GM18868 (cell line): ENCODE measurements at regions not wholly inside any gene's neighbourhood (a gene's known extent, or its start where the extent isn't known, plus 50 kb on each side); places are given as distances from the start of the nearest gene placed in this dataset.
"Not testable (repeated sequence)": the region's sequence is repeated elsewhere in the genome, so short reads cannot be mapped to it uniquely, and the experiment has no call there.

Experiments
- ATAC-seq: cut with Tn5 transposase; IDR thresholded peaks from one replicate; pipeline ENCODE4 v1.9.1; 2021; ENCODE audit warnings: mild to moderate bottlenecking, moderate library complexity; ENCODE audit not compliant: unreplicated experiment

- ATAC-seq, result no peak
Observed at GRCh38 chr11:38182126-38182866, 1584.3 kb upstream of the RAG2 start.

DNA sequence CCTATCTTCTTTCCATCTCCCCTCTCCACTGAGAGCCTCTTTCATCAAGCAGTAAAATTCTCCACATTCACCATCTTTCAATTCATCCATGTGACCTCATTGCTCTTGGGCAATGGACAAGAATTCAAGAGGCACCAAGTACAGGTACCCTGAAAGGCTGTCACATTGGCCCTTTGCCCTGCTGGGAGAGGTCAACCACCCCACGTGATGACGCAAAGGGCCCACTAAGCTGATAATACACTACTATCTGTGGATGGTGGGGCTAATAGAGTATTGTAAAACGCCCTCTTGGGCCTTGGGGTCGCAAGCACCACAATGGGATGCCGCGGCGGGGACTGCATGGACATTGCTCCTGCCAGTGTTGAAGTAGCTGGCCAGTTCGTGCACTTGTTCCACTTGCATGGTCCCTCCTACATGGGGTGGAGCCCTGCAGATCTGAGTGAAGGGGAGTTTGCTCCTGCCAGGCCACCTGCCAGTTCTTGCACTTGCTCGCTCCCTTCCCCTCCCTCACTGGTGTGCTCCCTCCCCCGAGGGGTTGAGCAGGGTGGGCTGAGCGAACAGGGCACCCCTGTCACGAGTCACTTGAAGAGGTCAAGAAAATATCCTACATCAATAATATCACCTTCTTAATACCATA lies 1578.8 kb upstream of the RAG2 start:
- no peak for ATAC-seq

DNA sequence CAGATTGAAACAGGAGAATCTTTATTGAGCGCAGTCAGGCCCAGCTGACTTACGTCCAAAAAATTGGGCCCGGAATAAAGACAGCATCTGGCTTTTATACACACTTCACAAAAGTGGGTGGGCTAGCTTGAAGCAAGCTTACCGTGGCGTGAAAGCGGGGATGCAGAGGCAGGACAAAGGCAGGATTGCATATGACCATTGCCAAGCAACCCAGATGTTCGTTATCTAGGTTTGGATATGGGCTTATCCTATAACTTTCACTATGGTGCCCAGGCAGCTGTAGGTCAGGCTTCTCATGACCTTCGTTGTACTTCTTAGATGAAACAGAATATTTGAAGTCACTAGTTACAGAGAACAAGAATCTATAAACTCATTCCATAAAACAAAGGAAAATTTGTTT lies 1575.6 kb upstream of the RAG2 start:
- no peak for ATAC-seq

GRCh38 chr11:38169286-38169685 lies 1571.2 kb upstream of the RAG2 start:
- ATAC-seq, result no peak

GRCh38 chr11:38163526-38163925 lies 1565.5 kb upstream of the RAG2 start:
- ATAC-seq, result no peak

GRCh38 chr11:38160433-38160832 lies 1562.4 kb upstream of the RAG2 start:
- ATAC-seq, result no peak

- ATAC-seq, result no peak
Observed at GRCh38 chr11:38159038-38159437, 1561.0 kb upstream of the RAG2 start.

DNA sequence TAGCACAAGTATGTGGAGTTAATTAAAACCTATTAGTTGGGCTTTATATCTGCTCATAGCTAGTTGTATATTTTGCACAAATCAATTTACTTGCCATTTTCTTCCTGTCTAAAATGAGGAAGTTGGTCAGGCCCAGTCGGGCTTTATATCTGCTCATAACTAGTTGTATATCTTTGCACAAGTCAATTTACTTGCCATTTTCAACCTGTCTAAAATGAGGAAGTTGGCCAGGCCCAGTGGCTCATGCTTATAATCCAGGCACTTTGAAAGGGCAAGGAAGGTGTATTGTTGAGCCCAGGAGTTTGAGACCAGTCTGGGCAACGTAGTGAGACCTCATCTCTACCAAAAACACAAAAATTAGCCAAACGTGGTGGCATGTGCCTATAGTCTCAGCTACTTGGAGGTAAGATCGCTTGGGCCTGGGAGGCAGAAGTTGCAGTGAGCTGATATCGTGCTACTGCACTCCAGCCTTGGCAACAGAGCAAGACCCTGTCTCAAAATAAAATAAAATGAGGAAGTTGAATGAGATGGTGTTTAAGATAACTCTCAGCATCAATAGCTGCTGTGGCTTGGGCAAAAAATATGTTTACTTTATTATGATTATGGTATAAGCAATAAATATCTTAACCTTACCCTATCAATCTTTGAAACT lies 1558.6 kb upstream of the RAG2 start:
- ATAC-seq, result no peak

- ATAC-seq, result no peak
Observed at GRCh38 chr11:38155856-38156255, 1557.8 kb upstream of the RAG2 start.

- ATAC-seq, result peak; percentile 51
Observed at GRCh38 chr11:38153985-38154384, 1555.9 kb upstream of the RAG2 start.

- no peak for ATAC-seq
Observed at GRCh38 chr11:38143852-38144251, 1545.8 kb upstream of the RAG2 start.

- ATAC-seq, result no peak
Observed at GRCh38 chr11:38138972-38139371, 1540.9 kb upstream of the RAG2 start.

DNA sequence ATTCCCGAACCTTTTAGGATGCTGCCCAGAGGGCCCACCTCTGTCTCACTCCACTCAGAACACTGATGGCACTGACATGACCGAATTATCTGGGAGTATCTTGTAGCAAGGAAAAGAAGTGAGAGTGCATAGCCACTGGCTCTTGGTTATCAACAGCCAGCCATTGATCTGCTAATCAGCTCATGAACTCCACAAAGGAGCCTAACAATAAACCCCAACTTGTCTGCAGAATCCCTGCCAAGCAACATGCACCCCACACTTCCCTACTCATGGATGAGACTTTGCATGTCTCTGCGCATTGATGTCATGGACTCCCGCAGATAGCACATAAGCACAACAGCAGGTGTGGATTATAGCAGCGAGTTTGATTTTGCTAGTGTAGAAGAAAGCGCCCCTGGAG lies 1538.9 kb upstream of the RAG2 start:
- no peak for ATAC-seq

- ATAC-seq, result no peak
Observed at GRCh38 chr11:38131535-38131934, 1533.5 kb upstream of the RAG2 start.

DNA sequence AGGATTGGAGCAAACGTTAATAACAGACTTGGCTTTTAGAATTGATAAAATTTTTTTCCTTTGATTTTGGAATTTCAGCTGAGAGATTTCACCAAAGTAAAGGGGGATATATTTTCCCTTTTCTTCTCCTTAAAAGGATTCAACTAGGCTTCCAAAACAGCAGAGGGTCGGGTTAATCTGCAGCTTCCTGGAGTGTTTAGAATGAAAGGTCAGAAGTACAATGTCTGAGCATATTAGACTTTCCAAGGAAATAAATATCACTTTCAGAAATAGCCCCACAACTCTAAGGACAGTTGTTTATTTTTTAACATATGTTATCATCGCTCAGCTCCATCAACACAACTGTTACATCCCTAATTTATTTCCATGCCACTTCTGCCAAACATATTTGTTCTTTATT lies 1532.9 kb upstream of the RAG2 start:
- ATAC-seq, result no peak

DNA sequence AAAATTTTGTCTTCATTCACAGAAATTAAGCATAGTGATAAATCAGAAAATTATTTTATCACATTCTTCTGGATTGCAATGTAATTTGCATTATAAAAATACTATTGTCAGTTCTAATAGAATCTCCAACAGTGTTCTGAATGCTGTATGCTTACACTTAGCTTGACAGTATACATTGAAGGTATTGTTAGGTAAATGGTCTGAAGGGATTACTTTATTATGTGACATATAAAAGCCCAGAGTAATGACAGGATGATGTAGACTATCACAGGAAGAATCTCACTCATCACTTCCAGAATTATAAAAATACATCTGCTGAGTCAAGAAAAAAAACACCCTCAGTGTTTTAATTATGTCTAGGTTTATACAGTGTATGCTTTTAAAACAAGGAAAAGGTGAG lies 1532.5 kb upstream of the RAG2 start:
- ATAC-seq, result no peak

DNA sequence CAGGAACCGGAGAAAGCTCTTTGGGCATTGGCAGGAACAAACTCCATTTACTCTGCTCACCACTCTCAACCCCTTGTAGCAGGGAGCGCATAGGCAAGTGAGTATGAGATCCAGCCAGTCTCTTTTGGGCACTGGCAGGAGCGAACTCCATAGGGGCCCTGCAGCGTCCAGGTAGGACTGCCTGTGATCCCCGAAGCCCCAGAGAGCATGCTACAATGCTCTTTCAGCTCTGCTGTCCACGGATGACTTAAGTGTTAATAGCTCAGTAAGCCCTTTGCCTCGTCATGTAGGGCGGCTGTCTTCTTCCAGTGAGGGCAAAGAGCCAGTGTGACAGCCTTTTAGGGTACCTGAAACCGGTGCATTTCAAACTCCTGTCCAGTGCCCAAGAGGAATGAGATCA lies 1525.6 kb upstream of the RAG2 start:
- no peak for ATAC-seq

DNA sequence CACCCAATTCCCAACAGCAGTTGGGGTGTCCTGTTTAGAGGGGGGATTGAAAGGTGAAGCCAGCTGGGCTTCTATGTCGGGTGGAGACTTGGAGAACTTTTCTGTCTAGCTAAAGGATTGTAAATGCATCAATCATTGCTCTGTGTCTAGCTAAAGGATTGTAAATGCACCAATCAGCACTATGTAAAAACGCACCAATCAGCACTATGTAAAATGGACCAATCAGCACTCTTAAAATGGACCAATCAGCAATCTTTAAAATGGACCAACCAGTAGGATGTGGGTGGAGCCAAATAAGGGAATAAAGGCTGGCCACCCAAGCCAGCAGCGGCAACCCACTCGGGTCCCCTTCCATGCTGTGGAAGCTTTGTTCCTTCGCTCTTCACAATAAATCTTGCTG lies 1518.6 kb upstream of the RAG2 start:
- not testable (repeated sequence) for ATAC-seq

DNA sequence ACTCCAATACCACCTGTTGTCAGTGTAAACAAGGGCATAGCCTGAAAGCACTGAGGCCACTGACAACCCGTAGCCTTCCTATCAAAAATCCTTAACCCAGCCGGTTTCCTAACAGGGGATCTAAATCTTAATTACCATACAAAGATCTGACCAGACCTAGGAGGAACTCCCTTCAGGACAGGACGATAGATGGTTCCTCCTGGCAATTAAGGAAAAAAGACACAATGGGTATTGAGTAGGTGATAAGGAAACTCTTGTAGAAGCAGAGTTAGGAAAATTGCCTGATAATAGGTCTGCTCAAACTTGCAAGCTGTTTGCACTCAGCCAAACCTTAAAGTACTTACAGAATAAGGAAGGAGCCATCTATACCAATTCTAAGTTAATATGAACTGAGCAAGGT lies 1517.3 kb upstream of the RAG2 start:
- not testable (repeated sequence) for ATAC-seq

- no peak for ATAC-seq
Observed at GRCh38 chr11:38100836-38101462, 1502.9 kb upstream of the RAG2 start.

DNA sequence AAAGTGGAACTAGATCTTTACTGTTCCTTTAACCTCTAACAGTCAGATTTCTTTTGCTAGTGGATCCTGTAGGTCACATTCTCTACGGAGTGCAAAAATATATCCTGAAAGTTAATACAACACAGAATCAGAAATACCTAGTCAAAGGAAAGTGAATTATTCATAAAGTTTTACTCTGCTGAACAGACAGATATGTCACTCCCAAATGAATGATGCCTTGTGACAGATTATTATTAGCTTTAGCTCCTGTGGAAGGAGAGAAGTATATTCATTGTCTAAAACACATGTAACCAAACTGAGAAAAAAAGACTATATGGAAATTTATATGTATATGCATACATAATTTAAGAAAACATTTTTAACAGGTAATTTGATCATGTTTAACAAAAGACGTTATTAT lies 1497.2 kb upstream of the RAG2 start:
- ATAC-seq, result no peak

- no peak for ATAC-seq
Observed at GRCh38 chr11:38089726-38090125, 1491.7 kb upstream of the RAG2 start.
